ENCODE measurements at regions not wholly inside any gene's neighbourhood (a gene's known extent, or its start where the extent isn't known, plus 50 kb on each side); places are given as distances from the start of the nearest gene placed in this dataset.
A peak's percentile ranks its signal among the peaks of the same experiment; 100 is the strongest.

GRCh38 chr2:42937171-42937875 is 144.9 kb upstream of the HAAO start:
- in situ Hi-C loops (cut with HindIII; ENCODE audit: low sequenced_read_pairs), result no loop called here
- DNase-seq (ENCODE audit: low spot score), result peak; percentile 84

GRCh38 chr2:42935692-42936671 is 143.6 kb upstream of the HAAO start:
- in situ Hi-C loops (cut with HindIII; ENCODE audit: low sequenced_read_pairs), result no loop called here

GRCh38 chr2:42934580-42935186 is 142.3 kb upstream of the HAAO start:
- no peak for DNase-seq (ENCODE audit: low spot score)
- in situ Hi-C loops (cut with HindIII; ENCODE audit: low sequenced_read_pairs), result no loop called here

More at GRCh38 chr2:42935692-42936671, 143.6 kb upstream of the HAAO start:
- DNase-seq (ENCODE audit: low spot score), result peak; percentile 64

GRCh38 chr2:42933824-42934254 is 141.5 kb upstream of the HAAO start:
- no peak for DNase-seq (ENCODE audit: low spot score)
- in situ Hi-C loops (cut with HindIII; ENCODE audit: low sequenced_read_pairs), result no loop called here

- in situ Hi-C loops (cut with HindIII; ENCODE audit: low sequenced_read_pairs), result no loop called here
- no peak for DNase-seq (ENCODE audit: low spot score)
These were observed 140.1 kb upstream of the HAAO start for GRCh38 chr2:42932271-42933151.

- in situ Hi-C loops (cut with HindIII; ENCODE audit: low sequenced_read_pairs), result no loop called here
These were observed 139.4 kb upstream of the HAAO start for GRCh38 chr2:42931818-42932195.

GRCh38 chr2:42931146-42931817 is 138.9 kb upstream of the HAAO start:
- in situ Hi-C loops (cut with HindIII; ENCODE audit: low sequenced_read_pairs), result no loop called here
- no peak for DNase-seq (ENCODE audit: low spot score)

More at GRCh38 chr2:42931818-42932195, 139.4 kb upstream of the HAAO start:
- DNase-seq (ENCODE audit: low spot score), result peak; percentile 75

GRCh38 chr2:42930025-42930581 is 137.7 kb upstream of the HAAO start:
- no peak for DNase-seq (ENCODE audit: low spot score)
- in situ Hi-C loops (cut with HindIII; ENCODE audit: low sequenced_read_pairs), result no loop called here

- in situ Hi-C loops (cut with HindIII; ENCODE audit: low sequenced_read_pairs), result no loop called here
These were observed 137.2 kb upstream of the HAAO start for GRCh38 chr2:42929546-42930024.

GRCh38 chr2:42928692-42929545 is 136.5 kb upstream of the HAAO start:
- peak; percentile 65 for DNase-seq (ENCODE audit: low spot score)
- in situ Hi-C loops (cut with HindIII; ENCODE audit: low sequenced_read_pairs), result no loop called here

More at GRCh38 chr2:42929546-42930024, 137.2 kb upstream of the HAAO start:
- no peak for DNase-seq (ENCODE audit: low spot score)

GRCh38 chr2:42928161-42928691 is 135.8 kb upstream of the HAAO start:
- in situ Hi-C loops (cut with HindIII; ENCODE audit: low sequenced_read_pairs), result no loop called here
- no peak for DNase-seq (ENCODE audit: low spot score)

- peak; percentile 71 for DNase-seq (ENCODE audit: low spot score)
- in situ Hi-C loops (cut with HindIII; ENCODE audit: low sequenced_read_pairs), result no loop called here
These were observed 135.2 kb upstream of the HAAO start for GRCh38 chr2:42927334-42928160.

GRCh38 chr2:42926434-42927333 is 134.3 kb upstream of the HAAO start:
- in situ Hi-C loops (cut with HindIII; ENCODE audit: low sequenced_read_pairs), result no loop called here
- no peak for DNase-seq (ENCODE audit: low spot score)

- DNase-seq (ENCODE audit: low spot score), result peak; percentile 84
- in situ Hi-C loops (cut with HindIII; ENCODE audit: low sequenced_read_pairs), result no loop called here
These were observed 133.5 kb upstream of the HAAO start for GRCh38 chr2:42925742-42926433.
